ENCODE measurements at regions not wholly inside any gene's neighbourhood (a gene's known extent, or its start where the extent isn't known, plus 50 kb on each side); places are given as distances from the start of the nearest gene placed in this dataset.
"Not testable (repeated sequence)": the region's sequence is repeated elsewhere in the genome, so short reads cannot be mapped to it uniquely, and the experiment has no call there.

DNA sequence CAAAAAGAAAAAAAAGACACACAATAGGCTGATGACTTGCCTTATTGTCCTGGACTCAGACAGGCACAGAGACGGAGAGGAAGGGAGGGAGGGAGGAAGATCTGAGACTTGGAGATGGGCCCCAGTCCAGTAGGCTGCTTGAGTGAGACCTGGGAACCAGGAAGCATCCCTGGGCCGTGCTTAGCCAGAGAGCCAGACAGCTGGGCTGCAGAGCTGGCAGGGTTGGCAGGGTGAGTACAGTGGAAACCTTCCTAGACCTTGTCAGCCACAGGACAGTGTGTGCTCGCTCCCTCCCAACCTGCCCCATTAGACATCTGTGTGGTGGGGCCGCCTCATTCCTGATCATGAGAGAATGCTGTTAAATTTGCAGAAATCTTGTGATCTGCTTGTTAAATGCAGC lies 107.9 kb upstream of the ALDH1A3 start:
- no peak for DNase-seq (ENCODE audit: insufficient read length)
- no peak for FAIRE-seq
- TF ChIP-seq POLR2A (IDR thresholded peaks at IDR 0.05; ENCODE audit: low read depth, low read length) (no peak), TAF1 (IDR thresholded peaks at IDR 0.05; ENCODE audit: borderline replicate concordance, low read depth, low read length) (no peak), POLR2AphosphoS5 (IDR thresholded peaks at IDR 0.05; ENCODE audit: low read depth, low read length) (no peak)

DNA sequence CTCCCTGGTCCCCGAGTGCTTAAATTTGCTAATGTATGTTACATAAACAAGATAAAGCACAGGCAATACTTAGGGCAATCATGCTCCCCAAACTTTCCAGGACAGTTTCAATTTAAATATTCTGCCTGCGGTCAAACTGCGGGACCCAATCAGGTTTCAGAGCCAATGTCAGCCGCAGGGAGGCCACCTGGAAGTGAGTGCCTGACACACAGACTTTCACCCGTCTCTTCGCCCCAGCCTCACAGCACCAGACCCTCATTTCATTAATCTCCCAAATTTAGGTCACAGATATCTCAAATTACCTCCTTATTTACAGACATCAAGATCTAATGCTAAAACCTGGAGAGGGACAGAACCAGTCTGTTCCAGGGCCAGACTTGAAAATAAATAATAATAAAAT lies 107.2 kb upstream of the ALDH1A3 start:
- no peak for FAIRE-seq
- DNase-seq (ENCODE audit: insufficient read length), result no peak
- TF ChIP-seq POLR2A (IDR thresholded peaks at IDR 0.05; ENCODE audit: low read depth, low read length) (no peak), TAF1 (IDR thresholded peaks at IDR 0.05; ENCODE audit: borderline replicate concordance, low read depth, low read length) (no peak), POLR2AphosphoS5 (IDR thresholded peaks at IDR 0.05; ENCODE audit: low read depth, low read length) (no peak)

GRCh38 chr15:100772892-100773520 lies 106.6 kb upstream of the ALDH1A3 start:
- FAIRE-seq, result no peak
- TF ChIP-seq POLR2A (IDR thresholded peaks at IDR 0.05; ENCODE audit: low read depth, low read length) (no peak), TAF1 (IDR thresholded peaks at IDR 0.05; ENCODE audit: borderline replicate concordance, low read depth, low read length) (no peak), POLR2AphosphoS5 (IDR thresholded peaks at IDR 0.05; ENCODE audit: low read depth, low read length) (no peak)

DNA sequence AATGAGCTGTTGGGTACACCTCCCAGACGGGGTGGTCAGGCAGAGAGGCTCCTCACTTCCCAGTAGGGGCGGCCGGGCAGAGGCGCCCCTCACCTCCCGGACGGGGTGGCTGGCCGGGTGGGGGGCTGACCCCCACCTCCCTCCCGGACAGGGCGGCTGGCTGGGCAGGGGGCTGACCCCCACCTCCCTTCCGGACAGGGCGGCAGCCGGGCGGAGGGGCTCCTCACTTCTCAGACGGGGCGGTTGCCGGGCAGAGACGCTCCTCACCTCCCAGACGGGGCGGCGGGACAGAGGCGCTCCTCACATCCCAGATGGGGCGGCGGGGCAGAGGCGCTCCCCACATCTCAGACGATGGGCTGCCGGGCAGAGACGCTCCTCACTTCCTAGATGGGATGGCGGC lies 105.6 kb upstream of the ALDH1A3 start:
- FAIRE-seq, result not testable (repeated sequence)

More at GRCh38 chr15:100772892-100773520, 106.6 kb upstream of the ALDH1A3 start:
- no peak for DNase-seq (ENCODE audit: insufficient read length)

GRCh38 chr15:100775581-100776185 lies 103.9 kb upstream of the ALDH1A3 start:
- TF ChIP-seq TAF1 (IDR thresholded peaks at IDR 0.05; ENCODE audit: borderline replicate concordance, low read depth, low read length) (no peak), POLR2AphosphoS5 (IDR thresholded peaks at IDR 0.05; ENCODE audit: low read depth, low read length) (no peak)
- no peak for DNase-seq (ENCODE audit: insufficient read length)
- FAIRE-seq, result no peak

More for the DNA sequence above, 105.6 kb upstream of the ALDH1A3 start:
- not testable (repeated sequence) for DNase-seq (ENCODE audit: insufficient read length)

DNA sequence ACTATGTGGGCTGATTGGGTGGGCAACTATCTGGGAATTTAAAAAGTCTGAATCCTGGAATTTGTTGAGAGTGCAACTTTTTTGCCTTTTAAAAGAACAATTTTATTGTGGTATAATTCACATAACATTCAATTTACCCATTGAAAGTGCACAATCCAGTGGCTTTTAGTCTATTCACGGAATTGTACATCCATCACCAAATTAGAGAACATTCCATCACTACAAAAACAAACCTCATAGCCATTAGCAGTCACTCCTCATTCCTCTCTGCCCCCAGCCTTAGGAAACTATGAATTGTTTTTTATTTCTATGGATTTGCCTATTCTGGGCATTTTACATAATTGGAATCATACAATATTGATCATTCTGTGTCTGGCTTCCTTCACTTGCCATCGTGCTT lies 101.8 kb upstream of the ALDH1A3 start:
- TF ChIP-seq POLR2A (IDR thresholded peaks at IDR 0.05; ENCODE audit: low read depth, low read length), result no peak
- TF ChIP-seq POLR2AphosphoS5 (IDR thresholded peaks at IDR 0.05; ENCODE audit: low read depth, low read length), result no peak
- TF ChIP-seq TAF1 (IDR thresholded peaks at IDR 0.05; ENCODE audit: borderline replicate concordance, low read depth, low read length), result no peak
- no peak for DNase-seq (ENCODE audit: insufficient read length)
- FAIRE-seq, result no peak

- TF ChIP-seq TAF1 (IDR thresholded peaks at IDR 0.05; ENCODE audit: borderline replicate concordance, low read depth, low read length) (no peak), POLR2AphosphoS5 (IDR thresholded peaks at IDR 0.05; ENCODE audit: low read depth, low read length) (no peak), POLR2A (IDR thresholded peaks at IDR 0.05; ENCODE audit: low read depth, low read length) (no peak)
Observed at GRCh38 chr15:100778831-100779288, 100.8 kb upstream of the ALDH1A3 start.

DNA sequence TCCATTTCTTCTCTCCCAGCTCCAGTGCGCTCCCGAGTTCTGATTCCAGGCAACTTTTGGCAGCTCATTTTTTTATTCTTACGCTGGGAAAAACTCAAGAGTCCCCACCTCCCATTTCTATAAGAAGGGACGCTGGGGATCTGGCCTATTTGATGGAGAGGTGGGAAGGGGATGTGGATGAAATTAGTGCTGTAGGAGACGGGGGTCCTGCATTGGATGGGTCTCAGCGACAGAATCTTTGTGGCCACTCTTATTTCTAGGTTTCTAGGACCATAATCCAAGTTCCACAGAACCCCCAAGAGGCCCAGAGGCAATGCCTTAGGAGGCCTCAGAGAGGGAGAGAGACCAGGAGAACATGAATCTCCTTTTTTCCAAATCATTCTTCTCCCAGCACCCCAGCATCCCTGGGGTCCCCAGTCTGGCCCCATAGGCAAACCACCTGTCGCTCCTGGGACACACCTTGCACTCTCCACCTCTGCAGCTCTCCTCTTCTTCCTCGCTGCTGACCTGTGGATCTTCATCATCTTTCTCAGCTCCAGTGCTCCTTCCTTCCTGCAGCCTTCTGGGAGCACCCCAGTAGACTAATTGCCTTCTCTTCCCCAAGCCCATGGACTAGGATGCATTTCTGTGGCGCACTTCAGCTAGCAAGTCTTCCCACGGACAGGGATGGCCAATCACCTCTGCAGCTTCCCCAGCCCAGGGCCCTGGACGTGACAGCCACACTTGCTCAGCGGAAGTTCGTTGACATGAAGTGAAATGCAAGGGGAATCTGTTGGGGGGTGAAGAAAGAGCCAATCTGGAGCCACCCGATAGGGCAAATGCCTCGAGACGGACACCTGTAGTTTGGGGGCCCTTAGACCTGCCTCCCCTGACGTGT lies 100.1 kb upstream of the ALDH1A3 start:
- FAIRE-seq (no peak), DNase-seq (ENCODE audit: insufficient read length) (no peak)
- no peak for TF ChIP-seq POLR2A (IDR thresholded peaks at IDR 0.05; ENCODE audit: low read depth, low read length)
- no peak for TF ChIP-seq POLR2AphosphoS5 (IDR thresholded peaks at IDR 0.05; ENCODE audit: low read depth, low read length)
- no peak for TF ChIP-seq TAF1 (IDR thresholded peaks at IDR 0.05; ENCODE audit: borderline replicate concordance, low read depth, low read length)

More at GRCh38 chr15:100778831-100779288, 100.8 kb upstream of the ALDH1A3 start:
- DNase-seq (ENCODE audit: insufficient read length), result no peak
- no peak for FAIRE-seq

DNA sequence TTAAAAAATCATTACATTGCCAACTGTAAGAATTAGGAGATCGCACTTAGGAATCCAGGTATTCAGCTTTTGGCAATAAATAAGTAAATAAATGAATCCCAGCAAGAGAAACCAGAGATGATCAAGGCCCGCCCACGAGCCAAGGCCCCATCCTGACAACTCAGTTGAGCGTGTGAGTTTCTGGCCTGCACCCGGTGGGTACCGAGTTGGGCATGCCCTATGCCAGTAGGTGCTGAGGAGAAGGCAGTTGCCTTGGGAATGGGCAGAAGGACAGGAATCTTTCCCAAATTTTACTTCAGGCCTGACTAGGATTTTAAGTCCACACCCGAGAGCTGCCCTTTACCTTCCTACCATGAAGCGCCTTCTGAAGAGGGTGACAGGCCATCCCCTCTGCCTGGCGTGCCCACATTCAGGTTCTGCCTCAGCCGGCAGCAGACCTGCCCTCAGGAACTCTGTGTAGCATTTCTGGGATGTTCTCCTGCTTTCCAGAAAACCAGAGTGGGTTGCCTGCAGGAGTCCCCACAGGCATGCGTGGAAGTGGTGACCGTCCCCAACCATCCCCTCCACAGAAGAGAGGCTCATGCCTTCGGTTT lies 99.3 kb upstream of the ALDH1A3 start:
- DNase-seq (ENCODE audit: insufficient read length), result no peak
- FAIRE-seq, result no peak
- no peak for TF ChIP-seq TAF1 (IDR thresholded peaks at IDR 0.05; ENCODE audit: borderline replicate concordance, low read depth, low read length)
- no peak for TF ChIP-seq POLR2A (IDR thresholded peaks at IDR 0.05; ENCODE audit: low read depth, low read length)
- TF ChIP-seq POLR2AphosphoS5 (IDR thresholded peaks at IDR 0.05; ENCODE audit: low read depth, low read length), result no peak

DNA sequence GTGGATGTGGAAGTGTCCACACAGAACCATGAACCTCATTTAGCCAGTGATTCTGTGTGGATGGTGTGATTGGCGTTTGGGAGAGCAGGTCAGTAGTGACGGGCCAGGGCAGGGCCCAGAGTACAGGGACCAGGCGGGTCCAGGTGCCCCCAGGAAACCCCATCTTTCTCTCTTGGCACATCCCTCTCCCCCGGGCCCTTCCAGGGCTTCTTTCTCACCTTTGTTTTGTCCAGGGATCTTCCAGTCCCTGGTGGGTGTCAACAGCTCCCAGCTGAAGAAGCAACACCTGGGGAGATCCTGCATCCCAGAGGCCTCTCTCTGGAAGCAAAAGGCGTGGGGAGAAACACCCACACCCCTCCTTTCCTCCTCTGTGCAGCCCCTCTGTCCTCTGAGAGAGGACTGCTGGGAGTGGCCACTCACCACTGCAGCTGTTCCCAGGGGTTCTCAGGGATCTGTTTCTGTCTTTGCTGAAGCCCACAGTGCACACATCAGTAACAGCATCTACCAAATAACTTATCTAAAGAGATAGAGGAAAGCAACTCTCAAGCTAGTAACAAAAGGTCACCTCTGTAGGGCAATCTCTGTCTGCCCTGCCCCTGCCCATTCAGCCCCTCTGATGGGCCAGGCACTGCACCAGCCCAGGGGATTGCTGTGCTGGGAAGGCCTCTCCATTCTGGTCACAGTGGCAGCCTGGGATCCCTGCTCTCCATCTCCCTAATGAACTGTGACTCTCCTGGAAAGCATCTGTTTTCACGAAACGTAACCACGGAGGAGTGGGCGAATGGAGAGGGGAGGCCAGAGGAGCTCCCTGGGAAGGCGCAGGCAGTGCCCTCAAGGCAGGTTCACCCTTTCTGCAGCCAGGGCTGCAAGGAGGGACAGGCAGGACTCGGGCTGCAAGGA lies 98.3 kb upstream of the ALDH1A3 start:
- FAIRE-seq (no peak), DNase-seq (ENCODE audit: insufficient read length) (no peak)
- no peak for TF ChIP-seq TAF1 (IDR thresholded peaks at IDR 0.05; ENCODE audit: borderline replicate concordance, low read depth, low read length)
- TF ChIP-seq POLR2A (IDR thresholded peaks at IDR 0.05; ENCODE audit: low read depth, low read length), result no peak
